PC-9 (cell line): ENCODE measurements at regions not wholly inside any gene's neighbourhood (a gene's known extent, or its start where the extent isn't known, plus 50 kb on each side); places are given as distances from the start of the nearest gene placed in this dataset.

Source experiments
- BruUV-seq: library from RNA; stranded (reverse); fragments of 400-500 nt; replicated peaks from 2 replicates; lab custom pipeline; 2021; lab: Mats Ljungman, UMichigan
- CTCF ChIA-PET: fragments of 300-600 bp; sonication (Branson Sonifier 250); formaldehyde crosslinking; loops from one replicate; lab custom pipeline; 2022; ENCODE audit warnings: antibody characterized with exemption; lab: Charles Lee
- POLR2A ChIA-PET: fragments of 300-600 bp; sonication (Branson Sonifier 250); formaldehyde crosslinking; loops from one replicate; lab custom pipeline; 2022; ENCODE audit warnings: antibody characterized with exemption; ENCODE audit not compliant: unreplicated experiment; lab: Charles Lee
- DNase-seq, 2 experiments: peaks; one replicate each; pipeline versions ENCODE4 v3.0.0 to v3.0.0-alpha.2; 2015 to 2022; ENCODE audit warnings: mixed read lengths in 1 of 2
- H2AFZ ChIP-seq: fragments of 200-600 bp; sonication (generic); 2 replicates; pipeline ENCODE4 v1.8.1; 2017; ENCODE audit warnings: antibody characterized with exemption
- H3F3A ChIP-seq: fragments of 200-600 bp; sonication (generic); 2 replicates; pipeline ENCODE4 v1.8.1; 2017; ENCODE audit warnings: antibody characterized with exemption, mild to moderate bottlenecking, low read depth; ENCODE audit not compliant: insufficient read depth
- H3K27ac ChIP-seq: fragments of 200-600 bp; sonication (generic); 2 replicates; pipeline ENCODE4 v1.6.1; 2016; ENCODE audit warnings: mixed run types
- H3K27me3 ChIP-seq: fragments of 200-600 bp; sonication (generic); 2 replicates; pipeline ENCODE4 v1.6.1; 2016; ENCODE audit warnings: low read depth, mixed run types; ENCODE audit not compliant: insufficient read depth
- H3K36me3 ChIP-seq: fragments of 200-600 bp; sonication (generic); 2 replicates; pipeline ENCODE4 v1.6.1; 2016; ENCODE audit warnings: low read depth, mixed run types
- H3K4me1 ChIP-seq: fragments of 200-600 bp; sonication (generic); replicated peaks from 2 replicates; pipeline ENCODE4 v1.6.1; 2016; ENCODE audit warnings: mixed run types; ENCODE audit not compliant: insufficient read depth
- H3K4me2 ChIP-seq: fragments of 200-600 bp; sonication (generic); 2 replicates; pipeline ENCODE4 v1.6.1; 2017; ENCODE audit warnings: mixed run types
- H3K4me3 ChIP-seq: fragments of 200-600 bp; sonication (generic); 2 replicates; pipeline ENCODE4 v1.6.1; 2016; ENCODE audit warnings: mixed run types
- H3K79me2 ChIP-seq: fragments of 200-600 bp; sonication (generic); 2 replicates; pipeline ENCODE4 v1.6.1; 2017; ENCODE audit warnings: low read depth, mixed run types
- H3K9me2 ChIP-seq: fragments of 200-600 bp; sonication (generic); 2 replicates; pipeline ENCODE4 v1.8.1; 2017; ENCODE audit warnings: mild to moderate bottlenecking; ENCODE audit not compliant: insufficient read depth
- H3K9me3 ChIP-seq: fragments of 200-600 bp; sonication (generic); 2 replicates; pipeline ENCODE4 v1.8.1; 2016; ENCODE audit warnings: low read depth; ENCODE audit not compliant: insufficient read depth
- H4K20me1 ChIP-seq: fragments of 200-600 bp; sonication (generic); 2 replicates; pipeline ENCODE4 v1.8.1; 2017; ENCODE audit not compliant: insufficient read depth
- EZH2 ChIP-seq: fragments of 200-600 bp; sonication (generic); IDR thresholded peaks from 2 replicates; pipeline ENCODE4 v1.8.0; 2017; ENCODE audit warnings: antibody characterized with exemption, low read depth
- intact Hi-C: fragments of 100-400 bp; cut with micrococcal nuclease; formaldehyde crosslinking; loops from one replicate; pipeline ENCODE4 v1.10.0; 2022; ENCODE audit not compliant: unreplicated experiment
- TF ChIP-seq, protein P1 (sequence below): fragments of 200-600 bp; sonication (generic); conservative IDR thresholded peaks from 2 replicates; pipeline ENCODE4 v1.6.1; 2017; ENCODE audit warnings: mixed run types, antibody characterized with exemption, mild to moderate bottlenecking, moderate library complexity

DNA sequence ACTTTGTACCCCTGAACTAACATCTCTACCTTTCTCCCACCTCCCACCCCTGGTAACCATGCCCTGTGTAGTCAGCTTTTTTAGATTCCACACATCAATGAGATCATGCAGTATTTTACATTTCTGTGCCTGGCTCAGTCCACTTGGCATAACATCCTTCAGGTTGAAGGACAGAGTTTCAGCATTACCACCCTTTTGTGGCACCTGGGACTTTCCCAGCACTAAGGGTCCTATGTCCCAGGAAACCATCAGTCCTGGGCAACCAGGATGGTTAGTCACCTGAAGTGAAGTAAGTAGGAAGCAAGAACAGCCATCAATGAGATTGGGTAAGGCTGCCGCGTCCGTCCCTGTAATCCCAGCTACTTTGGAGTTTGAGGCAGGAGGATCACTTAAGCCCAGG lies 370.6 kb downstream of the SIPA1L2 start:
- H3K36me3 ChIP-seq, result no peaks in the 10 kb centered on the region
- H3K4me2 ChIP-seq, result no peak overlapping the region
- CTCF ChIA-PET, result no interaction called here
- H3F3A ChIP-seq, result no peaks in the 10 kb centered on the region
- intact Hi-C loops, result no loop called here
- H4K20me1 ChIP-seq, result no peaks in the 10 kb centered on the region
- no peak for DNase-seq
- H3K4me3 ChIP-seq, result no peak overlapping the region
- POLR2A ChIA-PET, result no interaction called here
- no peak overlapping the region for H2AFZ ChIP-seq
- no peaks in the 10 kb centered on the region for H3K9me3 ChIP-seq
- no TSS peak for BruUV-seq
- no peak overlapping the region for H3K27ac ChIP-seq
- no peaks in the 10 kb centered on the region for H3K79me2 ChIP-seq
- TF ChIP-seq, protein P1, sequence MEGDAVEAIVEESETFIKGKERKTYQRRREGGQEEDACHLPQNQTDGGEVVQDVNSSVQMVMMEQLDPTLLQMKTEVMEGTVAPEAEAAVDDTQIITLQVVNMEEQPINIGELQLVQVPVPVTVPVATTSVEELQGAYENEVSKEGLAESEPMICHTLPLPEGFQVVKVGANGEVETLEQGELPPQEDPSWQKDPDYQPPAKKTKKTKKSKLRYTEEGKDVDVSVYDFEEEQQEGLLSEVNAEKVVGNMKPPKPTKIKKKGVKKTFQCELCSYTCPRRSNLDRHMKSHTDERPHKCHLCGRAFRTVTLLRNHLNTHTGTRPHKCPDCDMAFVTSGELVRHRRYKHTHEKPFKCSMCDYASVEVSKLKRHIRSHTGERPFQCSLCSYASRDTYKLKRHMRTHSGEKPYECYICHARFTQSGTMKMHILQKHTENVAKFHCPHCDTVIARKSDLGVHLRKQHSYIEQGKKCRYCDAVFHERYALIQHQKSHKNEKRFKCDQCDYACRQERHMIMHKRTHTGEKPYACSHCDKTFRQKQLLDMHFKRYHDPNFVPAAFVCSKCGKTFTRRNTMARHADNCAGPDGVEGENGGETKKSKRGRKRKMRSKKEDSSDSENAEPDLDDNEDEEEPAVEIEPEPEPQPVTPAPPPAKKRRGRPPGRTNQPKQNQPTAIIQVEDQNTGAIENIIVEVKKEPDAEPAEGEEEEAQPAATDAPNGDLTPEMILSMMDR, result no peak
- no peak for TF ChIP-seq EZH2
- peaks cover 4% of the 10 kb centered on the region; the same call in 1 of the 2 replicates for H3K27me3 ChIP-seq
- no peaks in the 10 kb centered on the region; the same call in 1 of the 2 replicates for H3K4me1 ChIP-seq
- no peaks in the 10 kb centered on the region for H3K9me2 ChIP-seq

DNA sequence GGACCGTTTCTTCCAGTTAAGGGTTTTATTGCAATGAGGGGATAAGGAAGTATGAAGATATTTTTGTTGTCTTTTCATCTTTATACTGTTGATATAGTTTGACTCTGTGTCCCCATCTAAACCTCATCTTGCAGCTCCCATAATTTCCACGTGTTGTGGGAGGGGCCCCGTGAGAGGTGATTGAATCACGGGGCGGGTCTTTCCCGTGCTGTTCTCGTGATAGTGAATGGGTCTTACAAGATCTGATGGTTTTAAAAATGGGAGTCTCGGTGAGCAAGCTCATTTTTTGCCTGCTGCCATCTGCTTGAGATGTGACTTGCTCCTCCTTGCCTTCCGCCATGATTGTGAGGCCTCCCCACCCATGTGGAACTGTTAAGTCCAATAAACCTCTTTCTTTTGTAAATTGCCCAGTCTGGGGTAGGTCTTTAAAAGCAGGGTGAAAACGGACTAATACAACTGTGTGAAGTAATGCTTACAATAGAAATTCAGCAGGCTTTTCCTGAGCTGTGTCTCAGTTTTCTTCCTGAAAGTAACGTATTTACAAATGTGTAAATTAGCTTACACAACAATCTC lies 377.3 kb downstream of the SIPA1L2 start:
- Histone ChIP-seq H3K4me2 (no peak overlapping the region), H3K36me3 (no peaks in the 10 kb centered on the region), H3K4me3 (no peak overlapping the region), H3K27ac (no peak overlapping the region), H3K9me3 (no peaks in the 10 kb centered on the region), H3F3A (no peaks in the 10 kb centered on the region), H2AFZ (no peak overlapping the region), H4K20me1 (no peaks in the 10 kb centered on the region), H3K27me3 (peaks cover 38% of the 10 kb centered on the region), H3K9me2 (no peaks in the 10 kb centered on the region), H3K79me2 (no peaks in the 10 kb centered on the region), H3K4me1 (no peaks in the 10 kb centered on the region)
- no peak for DNase-seq
- no TSS peak for BruUV-seq
- CTCF ChIA-PET, result no interaction called here
- intact Hi-C loops, result no loop called here
- TF ChIP-seq EZH2, result no peak
- TF ChIP-seq, protein P1, result no peak
- POLR2A ChIA-PET, result no interaction called here

DNA sequence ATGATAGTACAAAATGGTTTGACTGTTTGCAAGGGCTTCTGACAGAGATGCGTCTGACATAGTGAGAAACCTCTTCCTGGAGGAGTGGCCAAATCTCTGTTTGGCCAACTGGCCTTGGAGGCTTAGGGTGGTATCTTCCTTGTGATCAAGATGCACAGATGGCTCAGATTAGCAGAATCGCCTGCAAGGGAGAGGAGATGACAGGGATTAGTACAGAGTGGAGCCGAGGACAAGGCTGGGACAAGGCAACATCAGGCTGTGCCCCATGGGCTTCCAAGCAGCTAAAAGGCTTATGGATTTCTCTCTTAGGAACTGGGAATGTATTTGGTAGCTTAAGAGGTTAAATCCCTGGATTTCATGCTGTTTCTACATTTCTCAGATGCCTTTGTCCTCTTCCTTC lies 379.1 kb downstream of the SIPA1L2 start:
- TF ChIP-seq EZH2, result no peak
- TF ChIP-seq, protein P1, result no peak
- H3K27ac ChIP-seq, result no peak overlapping the region
- no peak overlapping the region for H3K4me3 ChIP-seq
- no peaks in the 10 kb centered on the region for H3K36me3 ChIP-seq
- peaks cover 38% of the 10 kb centered on the region for H3K27me3 ChIP-seq
- H4K20me1 ChIP-seq, result no peaks in the 10 kb centered on the region
- DNase-seq, result no peak
- no peaks in the 10 kb centered on the region for H3K9me2 ChIP-seq
- BruUV-seq, result no TSS peak
- H2AFZ ChIP-seq, result no peak overlapping the region
- H3K4me1 ChIP-seq, result no peaks in the 10 kb centered on the region
- no peaks in the 10 kb centered on the region for H3K9me3 ChIP-seq
- intact Hi-C loops, result no loop called here
- H3K79me2 ChIP-seq, result no peaks in the 10 kb centered on the region
- CTCF ChIA-PET, result no interaction called here
- H3F3A ChIP-seq, result no peaks in the 10 kb centered on the region
- POLR2A ChIA-PET, result no interaction called here
- no peak overlapping the region for H3K4me2 ChIP-seq
